ENCODE measurements at regions not wholly inside any gene's neighbourhood (a gene's known extent, or its start where the extent isn't known, plus 50 kb on each side); places are given as distances from the start of the nearest gene placed in this dataset.
A peak's percentile ranks its signal among the peaks of the same experiment; 100 is the strongest.

DNA sequence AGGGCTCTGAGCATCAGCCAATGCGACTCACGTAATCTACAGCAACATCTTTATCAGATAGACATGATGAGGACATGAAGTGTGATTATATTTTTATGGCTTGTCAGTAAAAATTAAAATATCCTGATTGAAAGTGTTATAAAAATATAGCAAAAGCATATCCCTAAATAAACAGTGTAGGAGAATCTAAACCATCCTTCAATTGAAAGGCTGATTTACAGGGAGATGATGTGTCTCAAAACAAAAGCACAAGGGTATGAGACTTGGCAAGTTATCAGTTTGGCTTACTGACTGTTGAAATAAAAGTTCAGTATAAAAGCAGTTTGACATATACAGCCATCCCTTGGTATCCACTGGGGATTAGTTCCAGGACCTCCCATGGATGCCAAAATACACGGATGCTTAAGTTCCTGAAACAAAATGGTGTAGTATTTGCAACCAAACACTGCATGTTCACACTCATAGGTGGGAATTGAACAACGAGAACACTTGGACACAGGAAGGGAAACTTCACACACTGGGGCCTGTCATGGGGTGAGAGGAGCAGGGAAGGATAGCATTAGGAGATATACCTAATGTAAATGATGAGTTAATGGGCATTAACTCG is 149.9 kb upstream of the MAP1B start:
- Histone ChIP-seq H3K4me3 (ENCODE audit: low read length) (no peak overlapping the region), H3K27me3 (ENCODE audit: insufficient read depth, low read length) (no peaks in the 10 kb centered on the region), H3K36me3 (ENCODE audit: insufficient read depth, low read length) (no peaks in the 10 kb centered on the region), H3K4me1 (ENCODE audit: insufficient read depth, low read length) (peaks cover 23% of the 10 kb centered on the region), H2AFZ (ENCODE audit: low read depth, low read length) (peak overlapping the region; percentile 52), H3K9me3 (ENCODE audit: low read length) (no peaks in the 10 kb centered on the region)

DNA sequence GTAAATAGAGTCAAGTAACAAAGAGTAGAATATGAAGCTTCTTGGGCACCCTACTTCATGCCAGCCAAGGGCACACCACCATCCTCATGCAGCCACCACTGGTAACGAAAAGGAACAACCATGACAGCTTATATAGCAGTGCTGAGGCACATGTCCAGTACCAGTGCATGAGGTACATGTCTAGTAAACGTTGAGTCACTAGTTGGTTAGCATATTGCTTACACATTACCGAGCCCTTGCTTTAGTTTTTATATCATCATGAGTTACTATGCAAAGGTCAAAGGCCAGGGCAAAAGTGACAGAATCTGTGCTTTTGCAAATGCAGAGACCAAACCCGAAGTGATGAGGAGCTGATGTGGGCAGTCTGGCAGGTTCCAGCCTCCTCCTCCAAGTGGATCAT is 147.1 kb upstream of the MAP1B start:
- Histone ChIP-seq H3K4me1 (ENCODE audit: insufficient read depth, low read length) (peaks cover 23% of the 10 kb centered on the region), H2AFZ (ENCODE audit: low read depth, low read length) (no peak overlapping the region), H3K9me3 (ENCODE audit: low read length) (no peaks in the 10 kb centered on the region), H3K4me3 (ENCODE audit: low read length) (no peak overlapping the region), H3K27me3 (ENCODE audit: insufficient read depth, low read length) (no peaks in the 10 kb centered on the region), H3K36me3 (ENCODE audit: insufficient read depth, low read length) (no peaks in the 10 kb centered on the region)

DNA sequence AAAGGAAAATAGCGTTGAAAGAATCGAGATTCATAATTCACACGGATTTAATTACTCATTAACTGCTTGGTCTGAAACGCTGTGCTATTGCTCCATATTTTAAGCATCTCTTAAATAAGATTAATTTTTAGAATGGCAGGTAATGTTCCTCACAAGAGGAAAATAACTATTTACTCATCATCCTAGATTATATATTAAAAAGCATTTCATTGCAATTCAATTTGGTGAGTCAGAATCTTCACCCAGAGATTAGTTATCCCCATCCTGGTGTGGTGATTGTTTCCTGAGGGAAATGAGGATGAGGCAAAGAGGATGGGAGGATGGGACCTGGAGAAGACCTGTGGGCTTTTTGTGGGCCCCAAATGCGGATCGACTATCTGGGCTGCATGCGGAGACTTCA is 145.5 kb upstream of the MAP1B start:
- Histone ChIP-seq H3K4me1 (ENCODE audit: insufficient read depth, low read length) (peaks cover 16% of the 10 kb centered on the region), H3K27me3 (ENCODE audit: insufficient read depth, low read length) (no peaks in the 10 kb centered on the region), H3K4me3 (ENCODE audit: low read length) (no peak overlapping the region), H3K36me3 (ENCODE audit: insufficient read depth, low read length) (no peaks in the 10 kb centered on the region), H2AFZ (ENCODE audit: low read depth, low read length) (no peak overlapping the region), H3K9me3 (ENCODE audit: low read length) (no peaks in the 10 kb centered on the region)

DNA sequence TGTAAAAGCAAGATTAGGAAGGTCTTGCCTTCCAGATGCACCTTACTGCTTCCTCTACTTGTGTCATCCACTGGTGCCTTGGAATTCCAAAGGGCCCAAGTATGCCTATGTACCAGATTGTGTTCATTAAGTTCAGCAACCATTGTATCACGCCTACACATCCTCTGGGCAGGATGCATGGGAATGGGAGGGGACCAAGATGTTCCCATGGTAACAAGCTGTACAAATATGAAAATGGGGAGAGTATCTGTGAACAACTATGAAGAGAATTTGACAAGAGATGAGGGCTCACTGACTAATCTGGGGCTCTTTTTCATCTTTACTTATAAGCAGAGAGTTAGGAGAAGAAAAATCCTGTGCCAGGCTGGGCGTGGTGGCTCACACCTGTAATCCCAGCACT is 137.8 kb upstream of the MAP1B start:
- H3K4me1 ChIP-seq (ENCODE audit: insufficient read depth, low read length), result no peaks in the 10 kb centered on the region
- H3K4me3 ChIP-seq (ENCODE audit: low read length), result no peak overlapping the region
- no peaks in the 10 kb centered on the region for H3K9me3 ChIP-seq (ENCODE audit: low read length)
- no peak overlapping the region for H2AFZ ChIP-seq (ENCODE audit: low read depth, low read length)
- H3K27me3 ChIP-seq (ENCODE audit: insufficient read depth, low read length), result no peaks in the 10 kb centered on the region
- no peaks in the 10 kb centered on the region for H3K36me3 ChIP-seq (ENCODE audit: insufficient read depth, low read length)

DNA sequence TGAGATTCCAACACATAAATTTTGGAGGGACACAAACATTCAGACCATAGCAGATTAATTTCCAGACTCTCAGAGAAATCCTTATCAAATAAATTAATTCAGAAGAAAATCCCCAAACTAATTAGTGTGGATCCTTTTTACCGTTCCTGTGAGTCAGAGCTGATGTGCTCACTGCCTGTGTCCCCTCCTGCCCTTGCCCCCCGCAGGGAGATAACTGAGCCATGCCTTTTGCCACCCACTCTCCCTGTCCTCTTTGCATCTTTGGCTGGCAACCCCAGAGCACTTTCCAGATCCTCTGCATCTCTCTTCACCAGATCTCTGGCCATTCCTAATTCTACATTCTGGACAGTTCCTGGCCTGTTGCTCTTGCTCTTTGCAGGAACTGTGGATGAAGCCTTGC is 135.4 kb upstream of the MAP1B start:
- H3K27me3 ChIP-seq (ENCODE audit: insufficient read depth, low read length), result no peaks in the 10 kb centered on the region
- H3K36me3 ChIP-seq (ENCODE audit: insufficient read depth, low read length), result no peaks in the 10 kb centered on the region
- no peaks in the 10 kb centered on the region for H3K4me1 ChIP-seq (ENCODE audit: insufficient read depth, low read length)
- H3K9me3 ChIP-seq (ENCODE audit: low read length), result no peaks in the 10 kb centered on the region
- no peak overlapping the region for H2AFZ ChIP-seq (ENCODE audit: low read depth, low read length)
- no peak overlapping the region for H3K4me3 ChIP-seq (ENCODE audit: low read length)

DNA sequence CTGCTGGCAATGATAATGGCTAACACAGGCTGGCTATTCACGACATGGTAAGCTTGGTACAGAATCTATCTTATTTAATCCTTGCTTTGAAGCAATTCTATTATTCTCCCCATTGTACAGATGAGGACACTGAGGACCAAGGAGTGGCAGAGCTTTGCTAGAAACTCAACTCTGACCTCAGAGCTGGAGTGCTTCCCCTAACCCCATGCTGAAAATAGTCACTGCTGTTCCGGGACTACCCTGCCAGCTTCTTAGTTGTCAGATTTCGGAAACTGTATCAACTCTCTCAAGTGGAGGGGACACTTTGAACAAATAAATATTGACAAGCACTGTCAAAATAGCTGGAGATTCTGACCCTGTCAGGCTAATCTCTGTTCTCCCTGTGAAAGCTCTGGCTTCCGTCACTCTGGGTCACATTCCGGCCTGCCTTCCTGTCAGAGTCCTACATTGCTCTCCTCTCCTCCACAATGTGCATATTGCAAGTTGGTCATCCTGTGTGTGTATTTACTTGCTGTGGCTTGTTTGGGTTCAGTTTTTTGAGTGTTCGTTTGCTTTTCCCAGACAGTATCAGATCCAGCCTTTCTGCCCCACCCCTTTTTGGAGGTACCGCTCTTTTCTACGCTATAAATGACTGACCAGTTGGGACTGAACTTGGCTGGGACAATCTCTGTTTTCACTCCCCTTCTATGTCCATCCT is 134.3 kb upstream of the MAP1B start:
- H3K4me3 ChIP-seq (ENCODE audit: low read length), result no peak overlapping the region
- no peaks in the 10 kb centered on the region for H3K27me3 ChIP-seq (ENCODE audit: insufficient read depth, low read length)
- no peaks in the 10 kb centered on the region for H3K36me3 ChIP-seq (ENCODE audit: insufficient read depth, low read length)
- H3K4me1 ChIP-seq (ENCODE audit: insufficient read depth, low read length), result peaks cover 5% of the 10 kb centered on the region
- H3K9me3 ChIP-seq (ENCODE audit: low read length), result no peaks in the 10 kb centered on the region
- no peak overlapping the region for H2AFZ ChIP-seq (ENCODE audit: low read depth, low read length)

DNA sequence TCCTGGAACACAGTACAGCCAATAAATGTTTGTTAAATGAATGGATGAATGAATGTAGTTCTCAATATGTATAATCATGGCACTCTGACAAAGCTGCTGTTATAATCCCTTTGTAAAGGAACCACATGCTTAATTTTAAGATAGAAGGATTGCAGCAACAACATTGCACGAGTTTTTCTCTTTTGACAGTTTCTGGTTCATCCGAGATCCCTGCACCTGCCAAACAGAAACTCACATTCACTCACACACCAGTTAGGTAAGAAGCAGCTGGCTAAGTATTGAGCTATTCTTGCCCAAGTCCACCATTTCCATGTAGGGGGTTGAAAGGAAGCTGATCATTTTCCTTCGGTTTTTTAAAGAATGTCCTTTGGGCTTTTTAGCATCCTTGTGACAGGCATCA is 133.7 kb upstream of the MAP1B start:
- Histone ChIP-seq H3K9me3 (ENCODE audit: low read length) (no peaks in the 10 kb centered on the region), H3K36me3 (ENCODE audit: insufficient read depth, low read length) (no peaks in the 10 kb centered on the region), H3K4me3 (ENCODE audit: low read length) (no peak overlapping the region), H3K4me1 (ENCODE audit: insufficient read depth, low read length) (peaks cover 5% of the 10 kb centered on the region), H2AFZ (ENCODE audit: low read depth, low read length) (no peak overlapping the region), H3K27me3 (ENCODE audit: insufficient read depth, low read length) (no peaks in the 10 kb centered on the region)

DNA sequence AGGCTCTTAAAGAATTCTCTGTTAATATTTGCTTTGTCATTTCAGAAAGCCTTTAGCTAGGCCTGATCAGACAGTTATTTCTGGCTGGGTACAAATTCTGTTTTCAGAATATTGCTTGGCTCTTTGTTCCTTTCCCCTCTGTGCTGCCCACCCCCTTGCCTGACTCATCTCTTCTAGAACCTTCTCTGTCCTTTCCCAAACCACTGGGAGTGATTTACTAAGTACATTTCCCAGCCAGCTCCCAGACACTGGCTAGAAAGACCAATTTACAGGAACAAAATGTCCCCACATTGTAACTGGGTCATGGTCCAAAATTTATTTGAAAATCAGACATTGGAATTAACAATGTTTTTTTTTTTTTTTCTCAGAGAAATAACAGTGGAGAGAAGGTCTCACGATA is 133.1 kb upstream of the MAP1B start:
- no peaks in the 10 kb centered on the region for H3K27me3 ChIP-seq (ENCODE audit: insufficient read depth, low read length)
- H3K4me3 ChIP-seq (ENCODE audit: low read length), result no peak overlapping the region
- H3K4me1 ChIP-seq (ENCODE audit: insufficient read depth, low read length), result peaks cover 5% of the 10 kb centered on the region
- H2AFZ ChIP-seq (ENCODE audit: low read depth, low read length), result no peak overlapping the region
- no peaks in the 10 kb centered on the region for H3K9me3 ChIP-seq (ENCODE audit: low read length)
- H3K36me3 ChIP-seq (ENCODE audit: insufficient read depth, low read length), result no peaks in the 10 kb centered on the region

DNA sequence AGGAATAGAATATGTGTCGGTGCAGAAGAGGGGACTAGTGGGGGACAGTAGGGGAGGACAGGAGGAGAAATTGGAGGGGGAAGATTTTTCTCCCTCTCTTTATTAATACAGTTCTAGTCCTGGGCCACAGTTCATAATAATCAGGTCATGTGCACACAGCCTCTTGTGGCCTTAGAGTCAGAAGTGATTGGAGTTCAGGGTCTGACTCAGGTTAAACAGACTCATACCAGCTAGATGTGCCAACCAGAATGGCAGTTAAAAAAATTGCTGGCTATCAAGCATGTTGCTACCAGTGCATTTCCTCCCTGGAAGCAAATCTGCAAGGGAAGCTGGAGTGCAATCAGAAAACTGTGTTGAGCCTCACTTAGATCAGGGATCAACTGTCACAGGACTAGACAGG is 132.7 kb upstream of the MAP1B start:
- peaks cover 5% of the 10 kb centered on the region for H3K4me1 ChIP-seq (ENCODE audit: insufficient read depth, low read length)
- H3K36me3 ChIP-seq (ENCODE audit: insufficient read depth, low read length), result no peaks in the 10 kb centered on the region
- H3K27me3 ChIP-seq (ENCODE audit: insufficient read depth, low read length), result no peaks in the 10 kb centered on the region
- H2AFZ ChIP-seq (ENCODE audit: low read depth, low read length), result no peak overlapping the region
- H3K4me3 ChIP-seq (ENCODE audit: low read length), result no peak overlapping the region
- H3K9me3 ChIP-seq (ENCODE audit: low read length), result no peaks in the 10 kb centered on the region

DNA sequence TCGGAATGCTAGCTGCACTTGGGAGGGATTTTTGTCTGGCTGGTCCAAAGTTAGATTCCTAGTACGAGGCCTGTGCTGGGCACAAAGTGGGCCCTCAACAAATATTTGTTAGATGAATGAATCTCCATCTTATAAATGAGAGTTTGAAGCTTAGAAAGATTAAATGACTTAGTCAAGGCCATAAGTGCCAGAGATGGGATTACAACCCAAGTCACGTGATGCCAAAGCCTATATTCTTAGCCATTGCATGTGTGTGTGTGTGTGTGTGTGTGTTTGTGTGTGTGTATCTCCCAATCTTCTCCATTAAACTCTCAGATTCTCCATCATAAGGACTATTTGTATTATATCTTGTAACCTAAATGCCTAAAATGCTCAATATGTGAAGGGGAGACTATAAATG is 130.8 kb upstream of the MAP1B start:
- H3K27me3 ChIP-seq (ENCODE audit: insufficient read depth, low read length), result no peaks in the 10 kb centered on the region
- no peak overlapping the region for H2AFZ ChIP-seq (ENCODE audit: low read depth, low read length)
- no peaks in the 10 kb centered on the region for H3K9me3 ChIP-seq (ENCODE audit: low read length)
- H3K4me1 ChIP-seq (ENCODE audit: insufficient read depth, low read length), result peaks cover 5% of the 10 kb centered on the region
- H3K4me3 ChIP-seq (ENCODE audit: low read length), result no peak overlapping the region
- H3K36me3 ChIP-seq (ENCODE audit: insufficient read depth, low read length), result no peaks in the 10 kb centered on the region

DNA sequence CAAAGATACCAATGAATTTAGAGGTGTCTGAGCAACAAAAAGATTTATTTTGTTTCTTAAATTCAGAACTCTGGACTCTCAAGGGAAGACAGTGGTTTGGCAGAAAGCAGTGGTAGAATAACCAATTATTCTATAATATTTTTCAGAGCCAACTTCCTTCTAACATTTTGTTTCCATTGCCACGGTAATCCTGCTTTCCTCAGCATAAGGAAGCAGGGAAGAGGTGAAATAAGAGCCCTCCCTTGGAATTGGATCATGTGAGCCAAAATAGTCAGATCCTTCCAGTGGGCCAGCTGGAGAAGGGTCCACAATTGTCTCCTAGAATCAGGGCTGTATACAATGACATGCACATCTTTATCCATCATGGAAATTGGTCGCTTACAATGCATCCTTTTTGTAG is 130.0 kb upstream of the MAP1B start:
- Histone ChIP-seq H3K4me1 (ENCODE audit: insufficient read depth, low read length) (peaks cover 5% of the 10 kb centered on the region), H3K27me3 (ENCODE audit: insufficient read depth, low read length) (no peaks in the 10 kb centered on the region), H3K9me3 (ENCODE audit: low read length) (peaks cover 3% of the 10 kb centered on the region), H2AFZ (ENCODE audit: low read depth, low read length) (no peak overlapping the region), H3K36me3 (ENCODE audit: insufficient read depth, low read length) (no peaks in the 10 kb centered on the region), H3K4me3 (ENCODE audit: low read length) (no peak overlapping the region)

DNA sequence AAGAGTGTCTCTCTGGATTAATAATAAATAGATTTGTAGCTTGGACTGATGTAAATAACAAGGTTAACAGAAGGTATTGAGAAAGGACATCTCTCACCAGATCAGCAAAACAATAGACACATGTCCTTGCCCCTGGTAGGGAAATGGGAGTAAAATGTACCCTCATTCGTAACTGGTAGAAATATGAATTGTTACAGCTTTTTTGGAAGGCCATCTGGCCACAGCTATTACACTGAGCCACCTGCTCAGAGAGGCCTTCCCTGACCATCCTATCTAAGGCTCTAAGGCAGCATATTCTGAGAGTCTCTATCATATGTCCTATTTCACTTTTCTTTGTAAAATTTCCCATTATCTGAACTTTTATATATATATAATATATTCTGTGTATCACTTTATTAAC is 129.1 kb upstream of the MAP1B start:
- no peak overlapping the region for H2AFZ ChIP-seq (ENCODE audit: low read depth, low read length)
- no peak overlapping the region for H3K4me3 ChIP-seq (ENCODE audit: low read length)
- no peaks in the 10 kb centered on the region for H3K27me3 ChIP-seq (ENCODE audit: insufficient read depth, low read length)
- H3K9me3 ChIP-seq (ENCODE audit: low read length), result peaks cover 3% of the 10 kb centered on the region
- H3K36me3 ChIP-seq (ENCODE audit: insufficient read depth, low read length), result no peaks in the 10 kb centered on the region
- H3K4me1 ChIP-seq (ENCODE audit: insufficient read depth, low read length), result peaks cover 5% of the 10 kb centered on the region

DNA sequence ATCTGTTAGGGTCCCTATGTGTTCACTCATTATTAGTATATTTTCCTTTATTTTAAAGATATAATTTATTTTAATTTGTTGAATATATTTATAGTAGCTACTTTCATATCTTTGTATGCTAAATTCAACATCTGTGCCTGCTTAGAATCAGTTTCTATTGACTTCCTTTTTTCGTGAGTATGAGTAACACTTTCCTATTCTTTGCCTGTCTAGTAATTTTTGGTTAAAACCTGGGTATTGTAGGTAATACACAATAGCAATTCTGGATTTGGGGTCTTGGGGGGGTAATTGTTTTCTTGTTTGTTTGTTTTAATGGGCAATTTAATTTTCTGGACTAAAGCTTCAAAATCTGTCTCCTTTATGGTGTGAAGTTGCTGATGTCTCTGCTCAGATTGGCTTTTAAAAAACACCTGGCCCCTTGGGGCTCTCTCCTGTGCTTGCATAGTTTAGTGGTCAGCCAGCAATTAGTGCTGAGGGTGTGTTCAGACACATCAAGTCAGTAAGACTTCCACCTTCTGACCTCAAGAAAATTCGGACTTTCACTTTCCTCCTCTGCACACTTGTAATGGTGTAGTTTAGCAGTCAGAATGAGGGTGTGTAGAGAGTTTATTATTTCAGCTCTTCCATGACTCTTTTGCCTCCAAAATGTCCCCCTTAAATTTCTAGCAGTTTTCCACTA is 124.4 kb upstream of the MAP1B start:
- no peaks in the 10 kb centered on the region for H3K27me3 ChIP-seq (ENCODE audit: insufficient read depth, low read length)
- H3K4me1 ChIP-seq (ENCODE audit: insufficient read depth, low read length), result no peaks in the 10 kb centered on the region
- H3K36me3 ChIP-seq (ENCODE audit: insufficient read depth, low read length), result no peaks in the 10 kb centered on the region
- H3K4me3 ChIP-seq (ENCODE audit: low read length), result no peak overlapping the region
- no peak overlapping the region for H2AFZ ChIP-seq (ENCODE audit: low read depth, low read length)
- peaks cover 5% of the 10 kb centered on the region for H3K9me3 ChIP-seq (ENCODE audit: low read length)

All from neuron (in vitro differentiated cells).